Gastrocnemius medialis (tissue), 4 donors: ENCODE measurements at regions not wholly inside any gene's neighbourhood (a gene's known extent, or its start where the extent isn't known, plus 50 kb on each side); places are given as distances from the start of the nearest gene placed in this dataset.

ENCODE experiments used
- POLR2A ChIP-seq, 2 donors: fragments of 450-650 bp; IDR thresholded peaks; one replicate each; pipeline ENCODE4 v1.6.1; 2017; ENCODE audit warnings: antibody characterized with exemption in 2 of 2, mild to moderate bottlenecking in 2 of 2, moderate library complexity in 2 of 2
- TF ChIP-seq, protein P1 (sequence below), 5 experiments: fragments of 450-650 bp in 3 of 5; fragments of 200-600 bp in 2 of 5; sonication (generic) in 2 of 5; IDR thresholded peaks in 4 of 5; conservative IDR thresholded peaks in 1 of 5; 1 replicate in 4 of 5; 2 replicates in 1 of 5; pipeline ENCODE4 v1.5.1; 2016 to 2019; ENCODE audit warnings: antibody characterized with exemption in 5 of 5, mild to moderate bottlenecking in 3 of 5, moderate library complexity in 3 of 5

DNA sequence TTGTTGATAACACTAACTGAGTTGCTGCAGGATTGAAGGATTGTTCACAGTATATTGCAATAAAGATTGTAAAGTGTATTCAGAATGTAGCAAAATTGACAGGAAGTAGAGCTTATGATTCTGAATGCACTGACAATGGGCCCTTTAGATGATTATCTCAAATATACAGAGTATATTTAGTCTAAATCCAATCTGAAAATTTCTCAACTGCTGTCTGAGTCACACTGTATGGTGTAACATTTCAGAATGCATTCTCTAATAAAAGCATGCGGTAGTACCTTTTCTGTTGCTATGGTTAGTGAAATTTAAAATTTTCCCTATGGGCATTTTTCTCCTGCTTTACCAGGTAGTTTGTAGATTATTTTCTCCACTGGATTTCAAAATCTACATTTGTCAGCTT lies 365.2 kb downstream of the PCDH17 start:
- TF ChIP-seq POLR2A (IDR thresholded peaks at IDR 0.05), result no peak
- TF ChIP-seq, protein P1, sequence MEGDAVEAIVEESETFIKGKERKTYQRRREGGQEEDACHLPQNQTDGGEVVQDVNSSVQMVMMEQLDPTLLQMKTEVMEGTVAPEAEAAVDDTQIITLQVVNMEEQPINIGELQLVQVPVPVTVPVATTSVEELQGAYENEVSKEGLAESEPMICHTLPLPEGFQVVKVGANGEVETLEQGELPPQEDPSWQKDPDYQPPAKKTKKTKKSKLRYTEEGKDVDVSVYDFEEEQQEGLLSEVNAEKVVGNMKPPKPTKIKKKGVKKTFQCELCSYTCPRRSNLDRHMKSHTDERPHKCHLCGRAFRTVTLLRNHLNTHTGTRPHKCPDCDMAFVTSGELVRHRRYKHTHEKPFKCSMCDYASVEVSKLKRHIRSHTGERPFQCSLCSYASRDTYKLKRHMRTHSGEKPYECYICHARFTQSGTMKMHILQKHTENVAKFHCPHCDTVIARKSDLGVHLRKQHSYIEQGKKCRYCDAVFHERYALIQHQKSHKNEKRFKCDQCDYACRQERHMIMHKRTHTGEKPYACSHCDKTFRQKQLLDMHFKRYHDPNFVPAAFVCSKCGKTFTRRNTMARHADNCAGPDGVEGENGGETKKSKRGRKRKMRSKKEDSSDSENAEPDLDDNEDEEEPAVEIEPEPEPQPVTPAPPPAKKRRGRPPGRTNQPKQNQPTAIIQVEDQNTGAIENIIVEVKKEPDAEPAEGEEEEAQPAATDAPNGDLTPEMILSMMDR (IDR thresholded peaks at IDR 0.05 in 4 of 5, conservative IDR thresholded peaks at IDR 0.05 in 1 of 5), result no peak
